ENCODE measurements at regions not wholly inside any gene's neighbourhood (a gene's known extent, or its start where the extent isn't known, plus 50 kb on each side); places are given as distances from the start of the nearest gene placed in this dataset.

- no peak overlapping the region for H3K27ac ChIP-seq
- TF ChIP-seq ZFX (IDR thresholded peaks at IDR 0.05; ENCODE audit: borderline replicate concordance) = no peak
- no peak for TF ChIP-seq CTCF (IDR thresholded peaks at IDR 0.05)
Measured at GRCh38 chr3:102332205-102332604, 102.6 kb upstream of the ZPLD1 start.

- H3K27ac ChIP-seq = no peak overlapping the region
- TF ChIP-seq CTCF (IDR thresholded peaks at IDR 0.05) (no peak), ZFX (IDR thresholded peaks at IDR 0.05; ENCODE audit: borderline replicate concordance) (no peak)
Measured at GRCh38 chr3:102332934-102333333, 101.9 kb upstream of the ZPLD1 start.

GRCh38 chr3:102336130-102336529, 98.7 kb upstream of the ZPLD1 start:
- no peak for TF ChIP-seq ZFX (IDR thresholded peaks at IDR 0.05; ENCODE audit: borderline replicate concordance)
- no peak for TF ChIP-seq CTCF (IDR thresholded peaks at IDR 0.05)

GRCh38 chr3:102339671-102340070, 95.1 kb upstream of the ZPLD1 start:
- H3K27ac ChIP-seq = no peak overlapping the region
- no peak for TF ChIP-seq ZFX (IDR thresholded peaks at IDR 0.05; ENCODE audit: borderline replicate concordance)
- TF ChIP-seq CTCF (IDR thresholded peaks at IDR 0.05) = no peak

More at GRCh38 chr3:102336130-102336529, 98.7 kb upstream of the ZPLD1 start:
- H3K27ac ChIP-seq = no peak overlapping the region

- H3K27ac ChIP-seq = no peak overlapping the region
- TF ChIP-seq CTCF (IDR thresholded peaks at IDR 0.05) = no peak
- no peak for TF ChIP-seq ZFX (IDR thresholded peaks at IDR 0.05; ENCODE audit: borderline replicate concordance)
Measured at GRCh38 chr3:102346897-102347296, 87.9 kb upstream of the ZPLD1 start.

- no peak overlapping the region for H3K27ac ChIP-seq
- TF ChIP-seq CTCF (IDR thresholded peaks at IDR 0.05) (no peak), ZFX (IDR thresholded peaks at IDR 0.05; ENCODE audit: borderline replicate concordance) (no peak)
Measured at GRCh38 chr3:102348904-102349303, 85.9 kb upstream of the ZPLD1 start.

GRCh38 chr3:102353148-102353547, 81.7 kb upstream of the ZPLD1 start:
- H3K27ac ChIP-seq = no peak overlapping the region
- TF ChIP-seq CTCF (IDR thresholded peaks at IDR 0.05) (no peak), ZFX (IDR thresholded peaks at IDR 0.05; ENCODE audit: borderline replicate concordance) (no peak)
